ENCODE measurements at regions not wholly inside any gene's neighbourhood (a gene's known extent, or its start where the extent isn't known, plus 50 kb on each side); places are given as distances from the start of the nearest gene placed in this dataset.

GRCh38 chr10:10437886-10438285 is 579.8 kb upstream of the CELF2 start:
- no peaks in the 10 kb centered on the region for H3K4me1 ChIP-seq
- no peak overlapping the region for H3K4me2 ChIP-seq
- H3K27ac ChIP-seq = no peak overlapping the region
- H3K4me3 ChIP-seq = no peak overlapping the region
- no peak for FAIRE-seq
- 5% methylated on average over 4 of the region's 4 CpGs for WGBS (ENCODE audit: missing lambda C conversion rate)
- no peak for DNase-seq (ENCODE audit: low read depth in 1 of 2, low spot score in 1 of 2)
- POLR2A ChIA-PET = no interaction called here
- peaks cover 6% of the 10 kb centered on the region; the same call in 1 of the 3 replicates for H3K9me3 ChIP-seq
- CTCF ChIA-PET = no interaction called here
- ATAC-seq = no peak
- TF ChIP-seq ZSCAN20 (CRISPR knock-in tag; IDR thresholded peaks at IDR 0.05) = no peak
- TF ChIP-seq SMC3 (IDR thresholded peaks at IDR 0.05) = no peak
- TF ChIP-seq NFE2L2 (conservative IDR thresholded peaks at IDR 0.05; ENCODE audit: low read length) = no peak
- TF ChIP-seq ESRRA (IDR thresholded peaks at IDR 0.05; ENCODE audit: borderline replicate concordance, low read length) = no peak
- TF ChIP-seq CEBPB (IDR thresholded peaks at IDR 0.05) = no peak
- no peak for TF ChIP-seq CBX8 (IDR thresholded peaks at IDR 0.05)
- no peak for TF ChIP-seq CHD2 (IDR thresholded peaks at IDR 0.05; ENCODE audit: low read length, partially characterized antibody)
- TF ChIP-seq ZNF302 (CRISPR knock-in tag; IDR thresholded peaks at IDR 0.05) = no peak
- no peak for TF ChIP-seq CHD4 (IDR thresholded peaks at IDR 0.05; ENCODE audit: borderline replicate concordance)

DNA sequence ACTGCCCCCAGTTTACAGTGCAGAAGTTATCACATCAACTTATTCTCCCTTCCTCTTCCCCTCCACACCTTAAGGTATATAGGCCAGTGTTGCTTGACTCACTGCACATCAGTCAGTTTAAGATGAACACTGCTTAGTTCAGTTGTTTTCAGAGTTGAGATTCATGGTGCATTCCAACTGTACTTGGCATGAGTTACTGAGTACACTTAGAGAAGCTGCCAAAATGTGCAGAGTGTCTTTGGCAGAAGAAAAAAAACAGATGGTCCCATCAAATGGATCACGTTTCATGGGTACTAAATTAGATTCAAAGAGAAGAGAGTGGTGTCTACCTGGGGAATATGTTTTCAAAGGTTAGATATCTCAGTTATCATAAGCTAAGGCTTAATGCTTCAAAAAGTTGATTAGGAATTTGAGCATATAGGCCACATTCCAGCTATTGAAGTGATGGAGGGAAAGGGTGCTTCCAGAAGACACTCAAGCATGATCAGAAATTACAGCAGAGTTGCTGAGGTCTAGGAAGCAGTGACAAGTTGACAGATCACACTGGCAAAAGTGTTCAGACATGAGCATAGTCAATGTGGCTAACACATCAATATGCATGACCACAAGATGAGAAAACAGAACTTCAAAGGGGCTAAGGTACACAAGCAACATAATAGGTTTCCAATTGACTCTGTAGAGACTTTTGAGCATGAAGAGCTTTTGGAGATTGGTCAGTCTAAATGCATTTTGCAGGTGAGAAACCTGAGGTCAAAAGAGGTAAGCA is 579.2 kb upstream of the CELF2 start:
- DNase-seq (ENCODE audit: low read depth in 1 of 2, low spot score in 1 of 2) = no peak
- Histone ChIP-seq H3K4me2 (no peak overlapping the region), H3K9me3 (peaks cover 6% of the 10 kb centered on the region; the same call in 1 of the 3 replicates), H3K27ac (no peak overlapping the region), H3K4me1 (no peaks in the 10 kb centered on the region), H3K4me3 (no peak overlapping the region)
- no peak for FAIRE-seq
- POLR2A ChIA-PET = no interaction called here
- TF ChIP-seq MYC (IDR thresholded peaks at IDR 0.05; ENCODE audit: borderline replicate concordance, low read length) (no peak), KDM1A (IDR thresholded peaks at IDR 0.05; ENCODE audit: low read depth) (no peak), CHD4 (IDR thresholded peaks at IDR 0.05; ENCODE audit: borderline replicate concordance) (no peak), SMC3 (IDR thresholded peaks at IDR 0.05) (no peak), RFX5 (IDR thresholded peaks at IDR 0.05) (no peak), CBX2 (IDR thresholded peaks at IDR 0.05; ENCODE audit: borderline replicate concordance, low read depth) (no peak), RARB (CRISPR knock-in tag; IDR thresholded peaks at IDR 0.05) (no peak), EHMT2 (IDR thresholded peaks at IDR 0.05; ENCODE audit: low read depth) (no peak), HOXA7 (CRISPR knock-in tag; IDR thresholded peaks at IDR 0.05) (no peak), CHD2 (IDR thresholded peaks at IDR 0.05; ENCODE audit: low read length, partially characterized antibody) (no peak), BHLHE40 (IDR thresholded peaks at IDR 0.05; ENCODE audit: low read depth, low read length) (no peak), MAZ (IDR thresholded peaks at IDR 0.05; ENCODE audit: borderline replicate concordance, low read depth, low read length) (no peak), KDM5A (IDR thresholded peaks at IDR 0.05) (no peak), RCOR1 (IDR thresholded peaks at IDR 0.05; ENCODE audit: low read depth, low read length) (no peak), ZSCAN20 (CRISPR knock-in tag; IDR thresholded peaks at IDR 0.05) (no peak), PBX3 (IDR thresholded peaks at IDR 0.05) (no peak), FOSL2 (IDR thresholded peaks at IDR 0.05) (no peak), FOSL2 (CRISPR knock-in tag; IDR thresholded peaks at IDR 0.05) (no peak), SREBF2 (IDR thresholded peaks at IDR 0.05) (no peak), HDAC2 (IDR thresholded peaks at IDR 0.05) (no peak)
- TF ChIP-seq, protein P1, sequence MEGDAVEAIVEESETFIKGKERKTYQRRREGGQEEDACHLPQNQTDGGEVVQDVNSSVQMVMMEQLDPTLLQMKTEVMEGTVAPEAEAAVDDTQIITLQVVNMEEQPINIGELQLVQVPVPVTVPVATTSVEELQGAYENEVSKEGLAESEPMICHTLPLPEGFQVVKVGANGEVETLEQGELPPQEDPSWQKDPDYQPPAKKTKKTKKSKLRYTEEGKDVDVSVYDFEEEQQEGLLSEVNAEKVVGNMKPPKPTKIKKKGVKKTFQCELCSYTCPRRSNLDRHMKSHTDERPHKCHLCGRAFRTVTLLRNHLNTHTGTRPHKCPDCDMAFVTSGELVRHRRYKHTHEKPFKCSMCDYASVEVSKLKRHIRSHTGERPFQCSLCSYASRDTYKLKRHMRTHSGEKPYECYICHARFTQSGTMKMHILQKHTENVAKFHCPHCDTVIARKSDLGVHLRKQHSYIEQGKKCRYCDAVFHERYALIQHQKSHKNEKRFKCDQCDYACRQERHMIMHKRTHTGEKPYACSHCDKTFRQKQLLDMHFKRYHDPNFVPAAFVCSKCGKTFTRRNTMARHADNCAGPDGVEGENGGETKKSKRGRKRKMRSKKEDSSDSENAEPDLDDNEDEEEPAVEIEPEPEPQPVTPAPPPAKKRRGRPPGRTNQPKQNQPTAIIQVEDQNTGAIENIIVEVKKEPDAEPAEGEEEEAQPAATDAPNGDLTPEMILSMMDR (IDR thresholded peaks at IDR 0.05) = no peak
- CTCF ChIA-PET = no interaction called here
- no peak for ATAC-seq
- WGBS (ENCODE audit: missing lambda C conversion rate) = 0% methylated on average over 1 of the region's 1 CpG
